ENCODE measurements at regions not wholly inside any gene's neighbourhood (a gene's known extent, or its start where the extent isn't known, plus 50 kb on each side); places are given as distances from the start of the nearest gene placed in this dataset.

GRCh38 chr1:59176471-59176870 lies 120.4 kb upstream of the FGGY start:
- DNase-seq (ENCODE audit: extremely low spot score, unreplicated experiment) = no peak
- no peaks in the 10 kb centered on the region for H3K36me3 Mint-ChIP-seq (ENCODE audit: unreplicated experiment)
- no peak for TF ChIP-seq CTCF (IDR thresholded peaks at IDR 0.05)
- H3K4me3 Mint-ChIP-seq (ENCODE audit: unreplicated experiment) = no peak overlapping the region
- no peaks in the 10 kb centered on the region for H3K27me3 Mint-ChIP-seq (ENCODE audit: unreplicated experiment)
- H3K27ac Mint-ChIP-seq (ENCODE audit: unreplicated experiment) = no peak overlapping the region
- peaks cover 16% of the 10 kb centered on the region for H3K4me1 Mint-ChIP-seq (ENCODE audit: unreplicated experiment)
- peaks cover 5% of the 10 kb centered on the region for H3K9me3 Mint-ChIP-seq (ENCODE audit: unreplicated experiment)

GRCh38 chr1:59177756-59178155 lies 119.1 kb upstream of the FGGY start:
- Mint-ChIP-seq H3K9me3 (ENCODE audit: unreplicated experiment) (peaks cover 5% of the 10 kb centered on the region), H3K4me3 (ENCODE audit: unreplicated experiment) (no peak overlapping the region), H3K36me3 (ENCODE audit: unreplicated experiment) (no peaks in the 10 kb centered on the region), H3K27me3 (ENCODE audit: unreplicated experiment) (no peaks in the 10 kb centered on the region), H3K4me1 (ENCODE audit: unreplicated experiment) (peaks cover 16% of the 10 kb centered on the region), H3K27ac (ENCODE audit: unreplicated experiment) (no peak overlapping the region)
- TF ChIP-seq CTCF (IDR thresholded peaks at IDR 0.05) = no peak
- DNase-seq (ENCODE audit: extremely low spot score, unreplicated experiment) = no peak

- no peak for TF ChIP-seq CTCF (IDR thresholded peaks at IDR 0.05)
- DNase-seq (ENCODE audit: extremely low spot score, unreplicated experiment) = no peak
- Mint-ChIP-seq H3K27me3 (ENCODE audit: unreplicated experiment) (no peaks in the 10 kb centered on the region), H3K4me3 (ENCODE audit: unreplicated experiment) (no peak overlapping the region), H3K9me3 (ENCODE audit: unreplicated experiment) (peaks cover 5% of the 10 kb centered on the region), H3K4me1 (ENCODE audit: unreplicated experiment) (peaks cover 16% of the 10 kb centered on the region), H3K27ac (ENCODE audit: unreplicated experiment) (peak overlapping the region; percentile 55), H3K36me3 (ENCODE audit: unreplicated experiment) (no peaks in the 10 kb centered on the region)
Measured at GRCh38 chr1:59178339-59179187, 118.3 kb upstream of the FGGY start.

GRCh38 chr1:59179673-59180072 lies 117.2 kb upstream of the FGGY start:
- H3K27ac Mint-ChIP-seq (ENCODE audit: unreplicated experiment) = no peak overlapping the region
- no peaks in the 10 kb centered on the region for H3K27me3 Mint-ChIP-seq (ENCODE audit: unreplicated experiment)
- no peaks in the 10 kb centered on the region for H3K36me3 Mint-ChIP-seq (ENCODE audit: unreplicated experiment)
- no peak for DNase-seq (ENCODE audit: extremely low spot score, unreplicated experiment)
- H3K4me3 Mint-ChIP-seq (ENCODE audit: unreplicated experiment) = no peak overlapping the region
- H3K9me3 Mint-ChIP-seq (ENCODE audit: unreplicated experiment) = peaks cover 5% of the 10 kb centered on the region
- TF ChIP-seq CTCF (IDR thresholded peaks at IDR 0.05) = no peak
- peaks cover 20% of the 10 kb centered on the region for H3K4me1 Mint-ChIP-seq (ENCODE audit: unreplicated experiment)

- no peak for DNase-seq (ENCODE audit: extremely low spot score, unreplicated experiment)
Measured at GRCh38 chr1:59180735-59181134, 116.2 kb upstream of the FGGY start.

More at GRCh38 chr1:59180735-59181134, 116.2 kb upstream of the FGGY start:
- Mint-ChIP-seq H3K9me3 (ENCODE audit: unreplicated experiment) (peaks cover 5% of the 10 kb centered on the region), H3K36me3 (ENCODE audit: unreplicated experiment) (no peaks in the 10 kb centered on the region), H3K27me3 (ENCODE audit: unreplicated experiment) (no peaks in the 10 kb centered on the region), H3K27ac (ENCODE audit: unreplicated experiment) (no peak overlapping the region), H3K4me1 (ENCODE audit: unreplicated experiment) (peaks cover 30% of the 10 kb centered on the region), H3K4me3 (ENCODE audit: unreplicated experiment) (no peak overlapping the region)
- TF ChIP-seq CTCF (IDR thresholded peaks at IDR 0.05) = no peak

All from osteocyte (in vitro differentiated cells).